ENCODE measurements at regions not wholly inside any gene's neighbourhood (a gene's known extent, or its start where the extent isn't known, plus 50 kb on each side); places are given as distances from the start of the nearest gene placed in this dataset.
"Not testable (repeated sequence)": the region's sequence is repeated elsewhere in the genome, so short reads cannot be mapped to it uniquely, and the experiment has no call there.

DNA sequence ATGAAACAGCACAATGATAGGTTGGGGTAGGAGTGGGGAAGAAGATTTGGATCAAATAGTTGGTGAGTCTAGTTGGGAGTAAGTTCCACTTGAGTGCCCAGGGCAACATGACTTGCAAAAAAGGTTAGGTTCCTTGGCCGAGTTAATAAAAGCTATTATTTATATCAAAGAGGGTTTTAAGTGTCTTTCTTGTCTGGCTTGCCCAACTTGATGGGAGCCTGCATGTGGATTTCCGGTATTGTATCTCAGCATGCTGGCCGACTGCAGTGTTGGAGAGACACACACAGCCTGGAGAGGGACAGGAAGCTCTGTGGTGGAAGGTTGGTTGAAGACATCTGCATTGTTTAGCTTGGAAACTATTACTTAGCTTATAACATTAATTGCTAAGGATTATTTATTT is 449.5 kb upstream of the TBL1XR1 start:
- no peak overlapping the region for H3K4me3 ChIP-seq (ENCODE audit: low read depth, low read length)
- DNase-seq (ENCODE audit: low read depth), result no peak
- H3K27me3 ChIP-seq (ENCODE audit: control insufficient read depth, insufficient read depth, low read length), result no peaks in the 10 kb centered on the region
- no peaks in the 10 kb centered on the region for H3K36me3 ChIP-seq (ENCODE audit: control insufficient read depth, insufficient read depth, low read length)
- no peak for FAIRE-seq
- TF ChIP-seq, protein P1, sequence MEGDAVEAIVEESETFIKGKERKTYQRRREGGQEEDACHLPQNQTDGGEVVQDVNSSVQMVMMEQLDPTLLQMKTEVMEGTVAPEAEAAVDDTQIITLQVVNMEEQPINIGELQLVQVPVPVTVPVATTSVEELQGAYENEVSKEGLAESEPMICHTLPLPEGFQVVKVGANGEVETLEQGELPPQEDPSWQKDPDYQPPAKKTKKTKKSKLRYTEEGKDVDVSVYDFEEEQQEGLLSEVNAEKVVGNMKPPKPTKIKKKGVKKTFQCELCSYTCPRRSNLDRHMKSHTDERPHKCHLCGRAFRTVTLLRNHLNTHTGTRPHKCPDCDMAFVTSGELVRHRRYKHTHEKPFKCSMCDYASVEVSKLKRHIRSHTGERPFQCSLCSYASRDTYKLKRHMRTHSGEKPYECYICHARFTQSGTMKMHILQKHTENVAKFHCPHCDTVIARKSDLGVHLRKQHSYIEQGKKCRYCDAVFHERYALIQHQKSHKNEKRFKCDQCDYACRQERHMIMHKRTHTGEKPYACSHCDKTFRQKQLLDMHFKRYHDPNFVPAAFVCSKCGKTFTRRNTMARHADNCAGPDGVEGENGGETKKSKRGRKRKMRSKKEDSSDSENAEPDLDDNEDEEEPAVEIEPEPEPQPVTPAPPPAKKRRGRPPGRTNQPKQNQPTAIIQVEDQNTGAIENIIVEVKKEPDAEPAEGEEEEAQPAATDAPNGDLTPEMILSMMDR (IDR thresholded peaks at IDR 0.05; ENCODE audit: insufficient read depth, low read length, severe bottlenecking), result no peak

DNA sequence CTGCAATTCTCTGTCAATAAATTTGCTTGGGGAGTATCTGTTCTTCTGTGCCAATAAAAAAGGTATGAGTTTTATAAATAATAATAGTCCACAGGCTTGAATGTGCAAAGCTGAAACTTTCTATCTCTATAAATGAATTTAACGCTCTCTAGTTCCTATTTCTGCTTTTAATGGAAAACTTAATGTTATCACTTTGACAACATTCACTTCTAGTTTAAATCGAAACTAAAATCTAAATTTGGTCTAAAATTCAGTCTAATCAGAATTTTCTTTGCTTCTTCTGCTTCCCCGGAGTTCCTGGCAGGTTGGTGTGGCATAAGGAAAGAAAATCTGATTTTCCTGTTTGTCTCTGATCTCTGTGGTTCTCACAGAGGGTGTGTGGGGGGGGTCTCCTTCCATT is 450.1 kb upstream of the TBL1XR1 start:
- TF ChIP-seq, protein P1 (IDR thresholded peaks at IDR 0.05; ENCODE audit: insufficient read depth, low read length, severe bottlenecking), result no peak
- FAIRE-seq (no peak), DNase-seq (ENCODE audit: low read depth) (no peak)
- H3K4me3 ChIP-seq (ENCODE audit: low read depth, low read length), result no peak overlapping the region
- H3K27me3 ChIP-seq (ENCODE audit: control insufficient read depth, insufficient read depth, low read length), result no peaks in the 10 kb centered on the region
- no peaks in the 10 kb centered on the region for H3K36me3 ChIP-seq (ENCODE audit: control insufficient read depth, insufficient read depth, low read length)

DNA sequence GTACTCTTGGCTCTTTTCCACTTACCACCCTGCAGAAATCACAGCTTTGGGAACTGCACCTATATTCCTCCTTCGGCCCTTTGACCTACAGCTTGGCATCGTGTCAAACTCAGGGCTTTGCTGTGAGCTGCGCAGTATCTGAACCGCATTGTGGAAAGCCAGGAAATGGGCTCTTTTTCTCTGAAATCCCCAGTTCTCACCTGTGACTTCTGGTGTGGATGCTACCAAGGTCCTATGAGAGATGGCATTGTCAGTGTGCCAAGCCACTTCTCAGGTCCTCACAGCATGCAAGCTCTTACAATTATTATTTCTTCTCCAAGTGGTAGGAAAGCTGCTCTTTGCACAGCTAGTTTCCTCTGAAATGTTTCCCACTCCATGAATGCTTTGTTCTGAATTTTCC is 450.6 kb upstream of the TBL1XR1 start:
- H3K27me3 ChIP-seq (ENCODE audit: control insufficient read depth, insufficient read depth, low read length), result no peaks in the 10 kb centered on the region
- TF ChIP-seq, protein P1 (IDR thresholded peaks at IDR 0.05; ENCODE audit: insufficient read depth, low read length, severe bottlenecking), result no peak
- no peaks in the 10 kb centered on the region for H3K36me3 ChIP-seq (ENCODE audit: control insufficient read depth, insufficient read depth, low read length)
- no peak overlapping the region for H3K4me3 ChIP-seq (ENCODE audit: low read depth, low read length)
- DNase-seq (ENCODE audit: low read depth) (no peak), FAIRE-seq (no peak)

DNA sequence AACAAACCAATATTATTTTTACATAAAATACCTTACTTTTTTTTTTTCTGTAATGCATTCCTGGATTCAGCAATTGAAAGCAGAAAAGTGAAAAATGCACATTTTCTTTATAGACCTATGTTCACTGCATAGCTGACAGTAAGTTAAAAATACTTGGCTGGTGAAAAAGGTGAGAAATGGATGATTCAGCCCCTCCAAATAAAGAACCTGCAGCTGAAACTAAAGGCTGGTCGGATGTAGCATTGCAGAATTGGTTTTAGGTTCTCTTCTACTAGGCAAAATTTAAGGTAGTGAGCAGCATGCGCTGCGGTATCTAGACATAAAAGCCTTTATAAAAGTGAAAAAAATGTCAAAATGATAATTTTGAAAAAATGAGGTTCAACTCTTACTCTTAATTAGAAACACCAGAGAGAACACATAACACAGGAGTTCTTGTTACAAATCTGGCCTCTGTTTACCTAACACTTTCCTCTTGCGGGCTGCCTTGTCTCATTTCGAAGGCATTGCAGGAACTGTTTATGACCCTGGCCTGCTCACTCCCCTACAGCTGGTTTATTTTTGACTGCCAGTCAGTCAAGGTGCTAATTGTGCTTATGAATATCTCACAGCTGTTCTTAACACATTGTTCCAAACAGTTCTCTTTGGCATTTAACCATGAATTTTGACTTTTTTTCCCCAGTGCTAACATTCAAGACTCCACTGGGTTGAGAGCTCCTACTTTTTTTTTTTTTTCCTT is 455.4 kb upstream of the TBL1XR1 start:
- FAIRE-seq (no peak), DNase-seq (ENCODE audit: low read depth) (no peak)
- Histone ChIP-seq H3K27me3 (ENCODE audit: control insufficient read depth, insufficient read depth, low read length) (no peaks in the 10 kb centered on the region), H3K36me3 (ENCODE audit: control insufficient read depth, insufficient read depth, low read length) (no peaks in the 10 kb centered on the region), H3K4me3 (ENCODE audit: low read depth, low read length) (no peak overlapping the region)
- TF ChIP-seq, protein P1 (IDR thresholded peaks at IDR 0.05; ENCODE audit: insufficient read depth, low read length, severe bottlenecking), result no peak

DNA sequence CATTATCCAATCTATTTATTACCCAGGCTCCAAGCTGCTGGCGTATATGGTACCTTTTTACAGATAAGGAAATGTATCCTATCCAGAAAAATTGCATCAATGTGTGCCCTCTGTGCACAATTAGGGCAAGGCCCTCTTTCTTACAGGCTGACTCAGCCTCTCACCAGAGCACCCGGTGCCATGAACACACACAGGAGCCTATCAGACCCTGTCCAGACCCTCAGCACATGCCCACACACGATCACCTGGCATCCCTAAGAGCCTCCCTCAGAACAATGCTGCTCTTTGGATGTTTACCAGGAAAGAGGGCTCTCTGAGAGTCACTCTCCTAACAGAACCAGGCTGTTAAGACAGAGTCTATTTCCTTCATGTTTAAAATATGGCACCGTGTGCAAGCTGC is 460.0 kb upstream of the TBL1XR1 start:
- Histone ChIP-seq H3K27me3 (ENCODE audit: control insufficient read depth, insufficient read depth, low read length) (no peaks in the 10 kb centered on the region), H3K4me3 (ENCODE audit: low read depth, low read length) (no peak overlapping the region), H3K36me3 (ENCODE audit: control insufficient read depth, insufficient read depth, low read length) (no peaks in the 10 kb centered on the region)
- TF ChIP-seq, protein P1 (IDR thresholded peaks at IDR 0.05; ENCODE audit: insufficient read depth, low read length, severe bottlenecking), result no peak
- DNase-seq (ENCODE audit: low read depth) (peak; percentile 93), FAIRE-seq (no peak)

DNA sequence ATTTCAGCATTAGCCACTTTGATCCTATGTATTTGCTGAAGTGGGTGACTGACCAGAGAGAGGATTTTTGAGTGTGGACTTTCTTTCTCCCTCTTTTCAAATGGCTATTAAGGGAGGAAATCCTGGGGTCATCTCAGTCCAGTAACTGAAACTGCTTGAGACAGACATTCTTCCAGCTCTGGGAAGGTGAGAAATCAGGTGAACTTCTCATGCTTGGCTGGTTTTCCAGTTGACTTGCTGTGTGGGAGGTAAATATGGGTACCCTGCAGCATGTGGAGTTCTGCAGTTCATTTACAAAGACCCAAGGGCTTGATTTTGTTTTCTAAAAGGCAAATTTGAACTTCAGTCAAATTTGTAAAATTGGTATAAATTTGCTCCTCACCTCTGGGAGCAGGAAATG is 461.1 kb upstream of the TBL1XR1 start:
- no peaks in the 10 kb centered on the region for H3K36me3 ChIP-seq (ENCODE audit: control insufficient read depth, insufficient read depth, low read length)
- FAIRE-seq (no peak), DNase-seq (ENCODE audit: low read depth) (no peak)
- no peak overlapping the region for H3K4me3 ChIP-seq (ENCODE audit: low read depth, low read length)
- no peaks in the 10 kb centered on the region for H3K27me3 ChIP-seq (ENCODE audit: control insufficient read depth, insufficient read depth, low read length)
- TF ChIP-seq, protein P1 (IDR thresholded peaks at IDR 0.05; ENCODE audit: insufficient read depth, low read length, severe bottlenecking), result no peak

DNA sequence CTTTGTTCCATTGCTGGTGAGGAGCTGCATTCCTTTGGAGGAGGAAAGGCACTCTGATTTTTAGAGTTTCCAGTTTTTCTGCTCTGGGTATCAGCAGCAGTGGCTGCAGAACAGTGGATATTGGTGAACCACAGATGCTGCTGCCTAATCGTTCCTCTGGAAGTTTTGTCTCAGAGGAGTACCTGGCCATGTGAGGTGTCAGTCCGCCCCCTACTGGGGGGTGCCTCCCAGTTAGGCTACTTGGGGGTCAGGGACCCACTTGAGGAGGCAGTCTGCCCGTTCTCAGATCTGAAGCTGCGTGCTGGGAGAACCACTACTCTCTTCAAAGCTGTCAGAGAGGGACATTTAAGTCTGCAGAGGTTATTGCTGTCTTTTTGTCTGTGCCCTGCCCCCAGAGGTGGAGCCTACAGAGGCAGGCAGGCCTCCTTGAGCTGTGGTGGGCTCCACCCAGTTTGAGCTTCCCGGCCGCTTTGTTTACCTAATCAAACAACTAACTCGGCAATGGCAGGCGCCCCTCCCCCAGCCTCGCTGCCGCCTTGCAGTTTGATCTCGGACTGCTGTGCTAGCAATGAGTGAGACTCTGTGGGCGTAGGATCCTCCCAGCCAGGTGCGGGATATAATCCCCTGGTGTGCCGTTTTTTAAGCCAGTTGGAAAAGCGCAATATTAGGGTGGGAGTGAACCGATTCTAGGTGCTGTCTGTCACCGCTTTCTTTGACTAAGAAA is 467.3 kb upstream of the TBL1XR1 start:
- not testable (repeated sequence) for H3K27me3 ChIP-seq (ENCODE audit: control insufficient read depth, insufficient read depth, low read length); DNase-seq (ENCODE audit: low read depth); H3K36me3 ChIP-seq (ENCODE audit: control insufficient read depth, insufficient read depth, low read length); FAIRE-seq; H3K4me3 ChIP-seq (ENCODE audit: low read depth, low read length)
